ENCODE measurements at regions not wholly inside any gene's neighbourhood (a gene's known extent, or its start where the extent isn't known, plus 50 kb on each side); places are given as distances from the start of the nearest gene placed in this dataset.

GRCh38 chr2:60603533-60604190 lies 50.2 kb upstream of the BCL11A start:
- no peak for DNase-seq (ENCODE audit: low read depth, low spot score)

- no peak for DNase-seq (ENCODE audit: low read depth, low spot score)
Measured at GRCh38 chr2:60604486-60605064, 51.1 kb upstream of the BCL11A start.

- no peak for DNase-seq (ENCODE audit: low read depth, low spot score)
Measured at GRCh38 chr2:60605866-60606265, 52.4 kb upstream of the BCL11A start.

GRCh38 chr2:60608679-60609078 lies 55.2 kb upstream of the BCL11A start:
- no peak for DNase-seq (ENCODE audit: low read depth, low spot score)

- no peak for DNase-seq (ENCODE audit: low read depth, low spot score)
Measured at GRCh38 chr2:60612033-60612432, 58.6 kb upstream of the BCL11A start.

GRCh38 chr2:60614319-60614718 lies 60.9 kb upstream of the BCL11A start:
- no peak for DNase-seq (ENCODE audit: low read depth, low spot score)

GRCh38 chr2:60621688-60622429 lies 68.4 kb upstream of the BCL11A start:
- DNase-seq (ENCODE audit: low read depth, low spot score) = no peak

GRCh38 chr2:60623040-60623439 lies 69.6 kb upstream of the BCL11A start:
- DNase-seq (ENCODE audit: low read depth, low spot score) = no peak

- DNase-seq (ENCODE audit: low read depth, low spot score) = no peak
Measured at GRCh38 chr2:60627412-60627811, 74.0 kb upstream of the BCL11A start.

- DNase-seq (ENCODE audit: low read depth, low spot score) = no peak
Measured at GRCh38 chr2:60628026-60628425, 74.6 kb upstream of the BCL11A start.

GRCh38 chr2:60628615-60629304 lies 75.3 kb upstream of the BCL11A start:
- DNase-seq (ENCODE audit: low read depth, low spot score) = no peak

GRCh38 chr2:60629305-60629662 lies 75.8 kb upstream of the BCL11A start:
- DNase-seq (ENCODE audit: low read depth, low spot score) = no peak

GRCh38 chr2:60629801-60630385 lies 76.4 kb upstream of the BCL11A start:
- DNase-seq (ENCODE audit: low read depth, low spot score) = no peak

- DNase-seq (ENCODE audit: low read depth, low spot score) = no peak
Measured at GRCh38 chr2:60633615-60634014, 80.2 kb upstream of the BCL11A start.

GRCh38 chr2:60634438-60634837 lies 81.0 kb upstream of the BCL11A start:
- no peak for DNase-seq (ENCODE audit: low read depth, low spot score)

GRCh38 chr2:60641811-60642788 lies 88.6 kb upstream of the BCL11A start:
- DNase-seq (ENCODE audit: low read depth, low spot score) = peak; percentile 3

- DNase-seq (ENCODE audit: low read depth, low spot score) = no peak
Measured at GRCh38 chr2:60643747-60644146, 90.3 kb upstream of the BCL11A start.

- DNase-seq (ENCODE audit: low read depth, low spot score) = no peak
Measured at GRCh38 chr2:60644951-60645350, 91.5 kb upstream of the BCL11A start.

GRCh38 chr2:60648191-60648590 lies 94.7 kb upstream of the BCL11A start:
- DNase-seq (ENCODE audit: low read depth, low spot score) = no peak

GRCh38 chr2:60649721-60650120 lies 96.3 kb upstream of the BCL11A start:
- DNase-seq (ENCODE audit: low read depth, low spot score) = no peak
